Neural progenitor cell (in vitro differentiated cells): ENCODE measurements at regions not wholly inside any gene's neighbourhood (a gene's known extent, or its start where the extent isn't known, plus 50 kb on each side); places are given as distances from the start of the nearest gene placed in this dataset.

Experiments used
- CTCF ChIP-seq: fragments of 200-600 bp; sonication (generic); IDR thresholded peaks from 2 replicates; pipeline ENCODE4 v1.5.1; 2017; ENCODE audit warnings: antibody characterized with exemption, mild to moderate bottlenecking
- EZH2phosphoT487 ChIP-seq: fragments of 200-600 bp; sonication (generic); IDR thresholded peaks from 2 replicates; pipeline ENCODE4 v1.6.1; 2017; ENCODE audit warnings: antibody characterized with exemption

GRCh38 chr4:141309874-141310273 lies 89.2 kb downstream of the ZNF330 start:
- TF ChIP-seq CTCF: no peak
- no peak for TF ChIP-seq EZH2phosphoT487
